ENCODE measurements at regions not wholly inside any gene's neighbourhood (a gene's known extent, or its start where the extent isn't known, plus 50 kb on each side); places are given as distances from the start of the nearest gene placed in this dataset.

- Mint-ChIP-seq H3K4me1 (no peaks in the 10 kb centered on the region), H3K4me3 (no peak overlapping the region), H3K36me3 (no peaks in the 10 kb centered on the region), H3K9me3 (no peaks in the 10 kb centered on the region), H3K27ac (no peak overlapping the region), H3K27me3 (ENCODE audit: low read depth) (no peaks in the 10 kb centered on the region)
- CTCF ChIA-PET: interaction anchor here (1.0 kb wide), 1 partner anchor 274 kb away, joined by 3 read pairs; no protein-coding TSS in a partner anchor
- POLR2A ChIA-PET: no interaction called here
- ATAC-seq: no peak
- TF ChIP-seq ZMAT4 (CRISPR knock-in tag; IDR thresholded peaks at IDR 0.05) (no peak), AFF4 (CRISPR knock-in tag; IDR thresholded peaks at IDR 0.05; ENCODE audit: borderline replicate concordance) (no peak), ZNF281 (CRISPR knock-in tag; IDR thresholded peaks at IDR 0.05) (no peak), PRDM15 (CRISPR knock-in tag; IDR thresholded peaks at IDR 0.05) (no peak), CREM (CRISPR knock-in tag; IDR thresholded peaks at IDR 0.05) (no peak), CDX4 (CRISPR knock-in tag; IDR thresholded peaks at IDR 0.05; ENCODE audit: borderline replicate concordance) (no peak), ZNF425 (CRISPR knock-in tag; conservative IDR thresholded peaks at IDR 0.05) (no peak), MAX (CRISPR knock-in tag; IDR thresholded peaks at IDR 0.05) (no peak), RELA (CRISPR knock-in tag; IDR thresholded peaks at IDR 0.05; ENCODE audit: borderline replicate concordance) (no peak), TCF7 (CRISPR knock-in tag; IDR thresholded peaks at IDR 0.05; ENCODE audit: low read depth) (no peak), FOXP1 (CRISPR knock-in tag; IDR thresholded peaks at IDR 0.05; ENCODE audit: borderline replicate concordance) (no peak), ZNF232 (CRISPR knock-in tag; IDR thresholded peaks at IDR 0.05) (no peak), CREB1 (CRISPR knock-in tag; IDR thresholded peaks at IDR 0.05) (no peak)
- DNase-seq (ENCODE audit: low spot score): no peak
Observed at GRCh38 chr11:111155021-111155420, 90.5 kb upstream of the POU2AF2 start.
